ENCODE measurements at regions not wholly inside any gene's neighbourhood (a gene's known extent, or its start where the extent isn't known, plus 50 kb on each side); places are given as distances from the start of the nearest gene placed in this dataset.
"Not testable (repeated sequence)": the region's sequence is repeated elsewhere in the genome, so short reads cannot be mapped to it uniquely, and the experiment has no call there.

- TF ChIP-seq CTCF (IDR thresholded peaks at IDR 0.05): no peak
- no peak for DNase-seq (ENCODE audit: low spot score)
- no peak for ATAC-seq (ENCODE audit: low FRiP score)
Observed at GRCh38 chr6:12533586-12533985, 183.0 kb upstream of the PHACTR1 start.

GRCh38 chr6:12534069-12534853 is 182.3 kb upstream of the PHACTR1 start:
- no peak for ATAC-seq (ENCODE audit: low FRiP score)
- no peak for DNase-seq (ENCODE audit: low spot score)
- TF ChIP-seq CTCF (IDR thresholded peaks at IDR 0.05): no peak

GRCh38 chr6:12535586-12536314 is 180.8 kb upstream of the PHACTR1 start:
- DNase-seq (ENCODE audit: low spot score) (no peak), ATAC-seq (ENCODE audit: low FRiP score) (no peak)
- TF ChIP-seq CTCF (IDR thresholded peaks at IDR 0.05): no peak

- ATAC-seq (ENCODE audit: low FRiP score): no peak
Observed at GRCh38 chr6:12536416-12536815, 180.2 kb upstream of the PHACTR1 start.

GRCh38 chr6:12537389-12537788 is 179.2 kb upstream of the PHACTR1 start:
- DNase-seq (ENCODE audit: low spot score) (no peak), ATAC-seq (ENCODE audit: low FRiP score) (no peak)
- TF ChIP-seq CTCF (IDR thresholded peaks at IDR 0.05): no peak

More at GRCh38 chr6:12536416-12536815, 180.2 kb upstream of the PHACTR1 start:
- DNase-seq (ENCODE audit: low spot score): no peak
- no peak for TF ChIP-seq CTCF (IDR thresholded peaks at IDR 0.05)

GRCh38 chr6:12538881-12539357 is 177.6 kb upstream of the PHACTR1 start:
- DNase-seq (ENCODE audit: low spot score): no peak
- no peak for TF ChIP-seq CTCF (IDR thresholded peaks at IDR 0.05)
- ATAC-seq (ENCODE audit: low FRiP score): peak; percentile 77

- not testable (repeated sequence) for DNase-seq (ENCODE audit: low spot score); ATAC-seq (ENCODE audit: low FRiP score)
Observed at GRCh38 chr6:12542319-12543115, 174.1 kb upstream of the PHACTR1 start.

Data from omental fat pad (tissue), 3 donors.